CD14-positive monocyte (primary cell): ENCODE measurements at regions not wholly inside any gene's neighbourhood (a gene's known extent, or its start where the extent isn't known, plus 50 kb on each side); places are given as distances from the start of the nearest gene placed in this dataset.

ENCODE experiments used
- DNase-seq, 3 donors: peaks; one replicate each; pipeline ENCODE4 v3.0.0-alpha.2; 2011 to 2022
- H2AFZ ChIP-seq: 2 replicates; pipeline ENCODE4 v1.6.0; 2012; ENCODE audit warnings: mild to moderate bottlenecking, low read depth, low read length, inconsistent platforms; ENCODE audit not compliant: insufficient read depth, poor library complexity, severe bottlenecking
- H3K27ac ChIP-seq, 2 donors: 1 replicate in 1 of 2; 2 replicates in 1 of 2; pipeline ENCODE4 v1.5.1; 2012 to 2013; ENCODE audit warnings: low read length in 2 of 2, control low read depth in 1 of 2, inconsistent platforms in 1 of 2, low read depth in 1 of 2, mild to moderate bottlenecking in 1 of 2
- H3K27me3 ChIP-seq, 2 donors: one replicate each; pipeline versions ENCODE4 v1.6.0 to v1.6.1; 2011 to 2013; ENCODE audit warnings: low read length in 2 of 2; ENCODE audit not compliant: control insufficient read depth in 2 of 2, insufficient read depth in 2 of 2
- H3K36me3 ChIP-seq, 2 donors: replicated peaks in 1 of 2; 1 replicate in 1 of 2; 2 replicates in 1 of 2; pipeline versions ENCODE4 v1.5.1 to v1.6.1; 2012 to 2013; ENCODE audit warnings: low read length in 2 of 2, control low read depth in 1 of 2, inconsistent platforms in 1 of 2, mild to moderate bottlenecking in 1 of 2; ENCODE audit not compliant: insufficient read depth in 2 of 2, control insufficient read depth in 1 of 2
- H3K4me1 ChIP-seq, 2 donors: 1 replicate in 1 of 2; 2 replicates in 1 of 2; pipeline versions ENCODE4 v1.5.1 to v1.6.1; 2012 to 2013; ENCODE audit warnings: low read length in 2 of 2, control low read depth in 1 of 2, inconsistent platforms in 1 of 2, mild to moderate bottlenecking in 1 of 2, moderate library complexity in 1 of 2; ENCODE audit not compliant: insufficient read depth in 2 of 2, control insufficient read depth in 1 of 2
- H3K4me2 ChIP-seq: replicated peaks from 2 replicates; pipeline ENCODE3; 2012; ENCODE audit warnings: low read length, moderate library complexity, mild to moderate bottlenecking; ENCODE audit not compliant: poor library complexity, severe bottlenecking; ENCODE audit errors: extremely low read depth
- H3K4me3 ChIP-seq, 3 experiments: fragments of 200-600 bp in 1 of 3; sonication (generic) in 1 of 3; replicated peaks in 1 of 3; 1 replicate in 2 of 3; 2 replicates in 1 of 3; pipeline ENCODE4 v1.5.1; 2011 to 2013; ENCODE audit warnings: low read length in 3 of 3, mild to moderate bottlenecking in 3 of 3, control low read depth in 2 of 3, low read depth in 2 of 3, inconsistent platforms in 1 of 3, moderate library complexity in 1 of 3
- H3K79me2 ChIP-seq: 2 replicates; pipeline ENCODE4 v1.6.0; 2012; ENCODE audit warnings: mild to moderate bottlenecking, control low read depth, inconsistent platforms, low read length, moderate library complexity; ENCODE audit not compliant: insufficient read depth
- H3K9ac ChIP-seq: 2 replicates; pipeline ENCODE4 v1.6.0; 2017; ENCODE audit warnings: low read length, mild to moderate bottlenecking; ENCODE audit not compliant: insufficient read depth, poor library complexity, severe bottlenecking
- H3K9me3 ChIP-seq, 2 donors: replicated peaks in 1 of 2; 1 replicate in 1 of 2; 2 replicates in 1 of 2; pipeline versions ENCODE4 v1.5.1 to v1.6.1; 2012 to 2013; ENCODE audit warnings: low read length in 2 of 2, control low read depth in 1 of 2; ENCODE audit not compliant: control insufficient read depth in 1 of 2, insufficient read depth in 1 of 2
- H4K20me1 ChIP-seq: 2 replicates; pipeline ENCODE4 v1.6.0; 2012; ENCODE audit warnings: mild to moderate bottlenecking, low read length, control low read depth, moderate library complexity; ENCODE audit not compliant: insufficient read depth
- H3K27ac Mint-ChIP-seq, 7 donors: one replicate each; pipeline ENCODE4 v1.8.0; 2020; ENCODE audit warnings: mild to moderate bottlenecking in 7 of 7, mixed read lengths in 7 of 7, moderate library complexity in 6 of 7, inconsistent platforms in 2 of 7
- H3K27me3 Mint-ChIP-seq, 3 donors: one replicate each; pipeline ENCODE4 v1.8.0; 2021 to 2022; ENCODE audit warnings: low read depth in 3 of 3, mild to moderate bottlenecking in 3 of 3, mixed read lengths in 3 of 3, moderate library complexity in 3 of 3, inconsistent platforms in 1 of 3
- H3K36me3 Mint-ChIP-seq, 2 donors: one replicate each; pipeline ENCODE4 v1.8.0; 2020; ENCODE audit warnings: mixed read lengths in 2 of 2, inconsistent platforms in 1 of 2, mild to moderate bottlenecking in 1 of 2
- H3K4me1 Mint-ChIP-seq: one replicate; pipeline ENCODE4 v1.8.0; 2020; ENCODE audit warnings: mild to moderate bottlenecking, mixed read lengths
- H3K4me3 Mint-ChIP-seq, 2 donors: one replicate each; pipeline ENCODE4 v1.8.0; 2020; ENCODE audit warnings: mild to moderate bottlenecking in 2 of 2, mixed read lengths in 2 of 2, moderate library complexity in 1 of 2
- H3K9me3 Mint-ChIP-seq, 7 donors: one replicate each; pipeline ENCODE4 v1.8.0; 2020 to 2022; ENCODE audit warnings: mixed read lengths in 7 of 7, mild to moderate bottlenecking in 6 of 7, moderate library complexity in 6 of 7, inconsistent platforms in 2 of 7
- WGBS: methylation state at CpG from one replicate; pipeline ENCODE4 v1.1.5; 2013; ENCODE audit warnings: missing lambda C conversion rate; ENCODE audit not compliant: insufficient coverage; 5-methylcytosine and 5-hydroxymethylcytosine counted together
- intact Hi-C, 2 donors: fragments of 100-400 bp; cut with micrococcal nuclease; formaldehyde crosslinking; loops; one replicate each; pipeline versions ENCODE4 v1.15.0 to v1.15.1; 2023
- TF ChIP-seq, protein P1 (sequence below): fragments of 200-600 bp; IDR thresholded peaks from one replicate; pipeline ENCODE4 v1.8.0; 2022; ENCODE audit warnings: antibody characterized with exemption, mild to moderate bottlenecking

DNA sequence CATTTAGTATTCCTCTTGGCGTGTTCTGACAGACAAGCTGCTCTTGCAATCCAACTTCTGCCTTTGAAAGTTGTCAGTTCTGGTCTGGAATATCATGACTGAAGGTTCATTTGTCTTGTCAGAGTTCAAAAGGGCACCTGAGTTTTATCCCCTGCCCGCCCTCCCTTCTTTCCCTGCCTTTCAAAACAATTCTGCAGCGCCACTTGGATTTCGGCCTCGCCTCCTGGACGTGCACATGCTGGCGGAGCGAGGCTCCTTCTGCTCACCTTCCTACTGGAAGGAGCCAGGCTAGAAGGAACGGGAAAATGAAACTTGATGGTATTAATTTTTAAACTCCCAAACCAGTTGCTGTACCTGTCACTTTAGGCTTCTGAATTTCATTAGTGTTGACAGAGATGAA, 55.7 kb upstream of the HDGFL1 start:
- Mint-ChIP-seq H3K4me3 (no peak overlapping the region), H3K36me3 (no peaks in the 10 kb centered on the region), H3K27ac (no peak overlapping the region), H3K9me3 (peaks cover 0 to 11% (median 3%) of the 10 kb centered on the region in 7 donors), H3K4me1 (no peaks in the 10 kb centered on the region), H3K27me3 (peaks cover 0 to 1% (median 0%) of the 10 kb centered on the region in 3 donors)
- no peaks in the 10 kb centered on the region for H3K36me3 ChIP-seq
- no peak for DNase-seq
- H3K4me1 ChIP-seq, result no peaks in the 10 kb centered on the region
- H3K27me3 ChIP-seq, result no peaks in the 10 kb centered on the region
- H3K79me2 ChIP-seq, result no peaks in the 10 kb centered on the region
- H4K20me1 ChIP-seq, result no peaks in the 10 kb centered on the region
- H3K9ac ChIP-seq, result no peak overlapping the region
- no peak overlapping the region for H3K4me3 ChIP-seq
- intact Hi-C loops, result no loop called here
- TF ChIP-seq, protein P1, sequence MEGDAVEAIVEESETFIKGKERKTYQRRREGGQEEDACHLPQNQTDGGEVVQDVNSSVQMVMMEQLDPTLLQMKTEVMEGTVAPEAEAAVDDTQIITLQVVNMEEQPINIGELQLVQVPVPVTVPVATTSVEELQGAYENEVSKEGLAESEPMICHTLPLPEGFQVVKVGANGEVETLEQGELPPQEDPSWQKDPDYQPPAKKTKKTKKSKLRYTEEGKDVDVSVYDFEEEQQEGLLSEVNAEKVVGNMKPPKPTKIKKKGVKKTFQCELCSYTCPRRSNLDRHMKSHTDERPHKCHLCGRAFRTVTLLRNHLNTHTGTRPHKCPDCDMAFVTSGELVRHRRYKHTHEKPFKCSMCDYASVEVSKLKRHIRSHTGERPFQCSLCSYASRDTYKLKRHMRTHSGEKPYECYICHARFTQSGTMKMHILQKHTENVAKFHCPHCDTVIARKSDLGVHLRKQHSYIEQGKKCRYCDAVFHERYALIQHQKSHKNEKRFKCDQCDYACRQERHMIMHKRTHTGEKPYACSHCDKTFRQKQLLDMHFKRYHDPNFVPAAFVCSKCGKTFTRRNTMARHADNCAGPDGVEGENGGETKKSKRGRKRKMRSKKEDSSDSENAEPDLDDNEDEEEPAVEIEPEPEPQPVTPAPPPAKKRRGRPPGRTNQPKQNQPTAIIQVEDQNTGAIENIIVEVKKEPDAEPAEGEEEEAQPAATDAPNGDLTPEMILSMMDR, result no peak
- H3K4me2 ChIP-seq, result no peak overlapping the region
- WGBS, result no CpG with 5 or more reads among the region's 9 CpGs
- no peak overlapping the region for H3K27ac ChIP-seq
- H3K9me3 ChIP-seq, result no peaks in the 10 kb centered on the region
- H2AFZ ChIP-seq, result no peak overlapping the region

DNA sequence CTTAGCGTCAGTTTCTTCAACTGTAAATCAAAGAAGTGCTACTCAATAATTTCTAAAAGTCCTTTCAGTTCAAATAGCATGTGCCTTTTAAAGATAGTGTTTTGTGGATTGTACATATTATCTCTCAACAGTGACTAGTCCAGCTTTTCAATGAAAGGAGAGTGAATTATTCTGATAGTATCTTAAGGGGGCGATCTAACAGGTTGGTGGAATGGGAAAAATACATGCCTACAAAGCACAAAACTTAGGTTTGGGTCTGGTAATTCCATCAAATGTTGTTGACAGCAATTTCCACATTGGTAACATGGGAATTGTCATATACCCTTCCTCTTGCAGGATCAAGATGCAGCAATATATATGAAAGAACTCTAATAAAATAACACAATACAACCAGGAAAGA, 50.1 kb upstream of the HDGFL1 start:
- H3K27me3 ChIP-seq, result no peaks in the 10 kb centered on the region
- H3K4me3 ChIP-seq, result no peak overlapping the region
- no peaks in the 10 kb centered on the region for H3K36me3 Mint-ChIP-seq
- H3K79me2 ChIP-seq, result no peaks in the 10 kb centered on the region
- no peak for DNase-seq
- no peak overlapping the region for H3K27ac Mint-ChIP-seq
- no peaks in the 10 kb centered on the region for H3K9me3 ChIP-seq
- no peak overlapping the region for H3K4me2 ChIP-seq
- no peak overlapping the region for H2AFZ ChIP-seq
- no peaks in the 10 kb centered on the region for H4K20me1 ChIP-seq
- H3K4me1 Mint-ChIP-seq, result no peaks in the 10 kb centered on the region
- TF ChIP-seq, protein P1, result no peak
- H3K4me3 Mint-ChIP-seq, result no peak overlapping the region
- H3K27ac ChIP-seq, result no peak overlapping the region
- intact Hi-C loops, result no loop called here
- no peaks in the 10 kb centered on the region for H3K36me3 ChIP-seq
- WGBS, result no CpG with 5 or more reads among the region's 2 CpGs
- no peaks in the 10 kb centered on the region for H3K4me1 ChIP-seq
- no peak overlapping the region for H3K9ac ChIP-seq
- no peaks in the 10 kb centered on the region for H3K27me3 Mint-ChIP-seq
- H3K9me3 Mint-ChIP-seq, result peaks cover 0 to 9% (median 4%) of the 10 kb centered on the region in 7 donors
